B cell (primary cell): ENCODE measurements at regions not wholly inside any gene's neighbourhood (a gene's known extent, or its start where the extent isn't known, plus 50 kb on each side); places are given as distances from the start of the nearest gene placed in this dataset.

Experiments
- ATAC-seq: fragments of 200-7000 bp; cut with Tn5 transposase; one replicate; pipeline ENCODE4 v1.10.0; 2021; ENCODE audit warnings: low read depth, mild to moderate bottlenecking, moderate number of reproducible peaks, moderate library complexity
- CTCF ChIA-PET: fragments of 350-600 bp; sonication (Branson Sonifier 250); formaldehyde crosslinking; loops from one replicate; lab custom pipeline; 2021; ENCODE audit warnings: antibody characterized with exemption, inconsistent platforms; lab: Charles Lee
- POLR2A ChIA-PET: fragments of 350-600 bp; sonication (Branson Sonifier 250); formaldehyde crosslinking; loops from one replicate; lab custom pipeline; 2021; ENCODE audit warnings: antibody characterized with exemption; lab: Charles Lee
- DNase-seq: peaks from one replicate; pipeline ENCODE4 v3.0.0; 2013
- H2AFZ ChIP-seq: 2 replicates; pipeline ENCODE4 v1.6.1; 2012; ENCODE audit warnings: mild to moderate bottlenecking, low read depth, low read length; ENCODE audit not compliant: insufficient read depth, poor library complexity, severe bottlenecking
- H3K27ac ChIP-seq, 2 donors: 1 replicate in 1 of 2; 2 replicates in 1 of 2; pipeline ENCODE4 v1.5.1; 2012 to 2013; ENCODE audit warnings: low read length in 2 of 2, mild to moderate bottlenecking in 2 of 2, moderate library complexity in 1 of 2
- H3K27me3 ChIP-seq, 4 experiments: fragments of 200-600 bp in 1 of 4; sonication (generic) in 1 of 4; replicated peaks in 1 of 4; 1 replicate in 2 of 4; 2 replicates in 2 of 4; pipeline versions ENCODE4 v1.6.1 to v1.7.0; 2013 to 2016; ENCODE audit warnings: low read length in 3 of 4, mild to moderate bottlenecking in 2 of 4, mixed read lengths in 1 of 4, moderate library complexity in 1 of 4; ENCODE audit not compliant: insufficient read depth in 4 of 4, control insufficient read depth in 3 of 4; ENCODE audit errors: control extremely low read depth in 1 of 4
- H3K36me3 ChIP-seq, 2 experiments: replicated peaks in 1 of 2; 1 replicate in 1 of 2; 2 replicates in 1 of 2; pipeline versions ENCODE4 v1.6.1 to v1.7.1; 2013; ENCODE audit warnings: low read length in 1 of 2; ENCODE audit not compliant: insufficient read depth in 2 of 2, control insufficient read depth in 1 of 2; ENCODE audit errors: control extremely low read depth in 1 of 2, extremely low read depth in 1 of 2
- H3K4me1 ChIP-seq, 2 donors: fragments of 200-600 bp in 1 of 2; sonication (generic) in 1 of 2; 1 replicate in 1 of 2; 2 replicates in 1 of 2; pipeline versions ENCODE4 v1.5.1 to v1.6.1; 2013 to 2017; ENCODE audit warnings: low read length in 2 of 2; ENCODE audit not compliant: control insufficient read depth in 2 of 2, insufficient read depth in 2 of 2
- H3K4me2 ChIP-seq: replicated peaks from 2 replicates; pipeline ENCODE3; 2012; ENCODE audit warnings: mild to moderate bottlenecking, low read depth, low read length; ENCODE audit not compliant: poor library complexity, severe bottlenecking
- H3K4me3 ChIP-seq, 5 experiments: fragments of 200-600 bp in 1 of 5; sonication (generic) in 1 of 5; 1 replicate in 3 of 5; 2 replicates in 2 of 5; pipeline versions ENCODE4 v1.5.1 to v1.7.0; 2011 to 2016; ENCODE audit warnings: low read length in 4 of 5, mild to moderate bottlenecking in 4 of 5, low read depth in 2 of 5, control low read depth in 1 of 5, moderate library complexity in 1 of 5; ENCODE audit not compliant: insufficient read depth in 1 of 5; ENCODE audit errors: control extremely low read depth in 1 of 5, extremely low read depth in 1 of 5
- H3K79me2 ChIP-seq: fragments of 200-600 bp; sonication (generic); one replicate; pipeline ENCODE4 v1.6.0; 2016; ENCODE audit warnings: low read length; ENCODE audit not compliant: control insufficient read depth, insufficient read depth
- H3K9ac ChIP-seq: fragments of 200-600 bp; sonication (generic); 2 replicates; pipeline ENCODE4 v1.6.1; 2017; ENCODE audit warnings: mild to moderate bottlenecking, low read length, moderate library complexity
- H3K9me3 ChIP-seq, 3 donors: one replicate each; pipeline versions ENCODE4 v1.6.1 to v1.7.1; 2013; ENCODE audit warnings: low read length in 2 of 3; ENCODE audit not compliant: control insufficient read depth in 2 of 3, insufficient read depth in 1 of 3; ENCODE audit errors: control extremely low read depth in 1 of 3
- H4K20me1 ChIP-seq: 2 replicates; pipeline ENCODE4 v1.6.0; 2012; ENCODE audit warnings: mild to moderate bottlenecking, low read length; ENCODE audit not compliant: insufficient read depth, control insufficient read depth, poor library complexity, severe bottlenecking
- H3K27ac Mint-ChIP-seq: one replicate; pipeline ENCODE4 v1.8.0; 2021; ENCODE audit warnings: mixed read lengths
- H3K27me3 Mint-ChIP-seq: one replicate; pipeline ENCODE4 v1.8.0; 2021; ENCODE audit warnings: mixed read lengths
- H3K4me1 Mint-ChIP-seq: one replicate; pipeline ENCODE4 v1.8.0; 2021; ENCODE audit warnings: mixed read lengths
- H3K4me3 Mint-ChIP-seq: one replicate; pipeline ENCODE4 v1.8.0; 2021; ENCODE audit warnings: mixed read lengths
- H3K9me3 Mint-ChIP-seq: one replicate; pipeline ENCODE4 v1.8.0; 2022; ENCODE audit warnings: mixed read lengths; ENCODE audit not compliant: insufficient read depth
- CTCF ChIP-seq: fragments of 200-600 bp; IDR thresholded peaks from one replicate; pipeline ENCODE4 v1.8.0; 2022; ENCODE audit warnings: antibody characterized with exemption, mild to moderate bottlenecking
- EZH2 ChIP-seq: IDR thresholded peaks from 2 replicates; pipeline ENCODE4 v1.6.1; 2012; ENCODE audit warnings: borderline replicate concordance, low read depth, mild to moderate bottlenecking, moderate library complexity, low read length; ENCODE audit not compliant: insufficient read depth, poor library complexity, severe bottlenecking
- WGBS: methylation state at CpG from one replicate; pipeline ENCODE4 v1.1.5; 2013; ENCODE audit warnings: missing lambda C conversion rate; ENCODE audit not compliant: insufficient coverage; 5-methylcytosine and 5-hydroxymethylcytosine counted together
- intact Hi-C: fragments of 100-400 bp; cut with micrococcal nuclease; formaldehyde crosslinking; loops from one replicate; pipeline ENCODE4 v1.10.0; 2022

- DNase-seq (no peak), ATAC-seq (no peak)
- Histone ChIP-seq H4K20me1 (no peaks in the 10 kb centered on the region), H3K9ac (no peak overlapping the region), H3K79me2 (no peaks in the 10 kb centered on the region), H3K27me3 (no peaks in the 10 kb centered on the region), H3K4me1 (no peaks in the 10 kb centered on the region), H3K36me3 (no peaks in the 10 kb centered on the region), H3K4me3 (no peak overlapping the region), H2AFZ (no peak overlapping the region), H3K27ac (no peak overlapping the region), H3K9me3 (peaks cover 0 to 4% (median 0%) of the 10 kb centered on the region in 3 donors), H3K4me2 (no peak overlapping the region)
- Mint-ChIP-seq H3K4me1 (no peaks in the 10 kb centered on the region), H3K27ac (no peak overlapping the region), H3K27me3 (peaks cover 4% of the 10 kb centered on the region), H3K9me3 (no peaks in the 10 kb centered on the region), H3K4me3 (no peak overlapping the region)
- POLR2A ChIA-PET, result no interaction called here
- intact Hi-C loops, result no loop called here
- CTCF ChIA-PET, result no interaction called here
- TF ChIP-seq EZH2, result no peak
- no peak for TF ChIP-seq CTCF
Measured at GRCh38 chr3:106840319-106840718, 536.9 kb upstream of the CCDC54 start.

GRCh38 chr3:106842151-106842550 lies 535.1 kb upstream of the CCDC54 start:
- DNase-seq, result no peak
- Histone ChIP-seq H3K4me3 (no peak overlapping the region), H3K9ac (no peak overlapping the region), H3K4me2 (no peak overlapping the region), H3K4me1 (no peaks in the 10 kb centered on the region), H3K79me2 (no peaks in the 10 kb centered on the region), H3K36me3 (no peaks in the 10 kb centered on the region), H4K20me1 (no peaks in the 10 kb centered on the region), H2AFZ (no peak overlapping the region), H3K27ac (no peak overlapping the region), H3K9me3 (peaks cover 0 to 4% (median 0%) of the 10 kb centered on the region in 3 donors), H3K27me3 (no peaks in the 10 kb centered on the region)
- ChIA-PET POLR2A (no interaction called here), CTCF (no interaction called here)
- 100% methylated on average over 1 of the region's 2 CpGs for WGBS
- Mint-ChIP-seq H3K27me3 (peaks cover 4% of the 10 kb centered on the region), H3K9me3 (no peaks in the 10 kb centered on the region), H3K27ac (no peak overlapping the region), H3K4me3 (no peak overlapping the region), H3K4me1 (no peaks in the 10 kb centered on the region)
- intact Hi-C loops, result no loop called here
- TF ChIP-seq EZH2, result no peak
- no peak for TF ChIP-seq CTCF
- ATAC-seq, result no peak
